NT2/D1 (cell line): ENCODE measurements at regions not wholly inside any gene's neighbourhood (a gene's known extent, or its start where the extent isn't known, plus 50 kb on each side); places are given as distances from the start of the nearest gene placed in this dataset.

Experiments
- YY1 ChIP-seq: IDR thresholded peaks from 2 replicates; pipeline ENCODE4 v1.6.1; 2011; ENCODE audit not compliant: insufficient read length, insufficient read depth
- ZNF274 ChIP-seq: IDR thresholded peaks from 2 replicates; pipeline ENCODE4 v1.6.1; 2011; ENCODE audit warnings: mild to moderate bottlenecking, low read depth, low read length

- TF ChIP-seq YY1 (no peak), ZNF274 (no peak)
Observed at GRCh38 chr1:234938135-234938534, 190.5 kb downstream of the TOMM20 start.
